ENCODE measurements at regions not wholly inside any gene's neighbourhood (a gene's known extent, or its start where the extent isn't known, plus 50 kb on each side); places are given as distances from the start of the nearest gene placed in this dataset.

DNA sequence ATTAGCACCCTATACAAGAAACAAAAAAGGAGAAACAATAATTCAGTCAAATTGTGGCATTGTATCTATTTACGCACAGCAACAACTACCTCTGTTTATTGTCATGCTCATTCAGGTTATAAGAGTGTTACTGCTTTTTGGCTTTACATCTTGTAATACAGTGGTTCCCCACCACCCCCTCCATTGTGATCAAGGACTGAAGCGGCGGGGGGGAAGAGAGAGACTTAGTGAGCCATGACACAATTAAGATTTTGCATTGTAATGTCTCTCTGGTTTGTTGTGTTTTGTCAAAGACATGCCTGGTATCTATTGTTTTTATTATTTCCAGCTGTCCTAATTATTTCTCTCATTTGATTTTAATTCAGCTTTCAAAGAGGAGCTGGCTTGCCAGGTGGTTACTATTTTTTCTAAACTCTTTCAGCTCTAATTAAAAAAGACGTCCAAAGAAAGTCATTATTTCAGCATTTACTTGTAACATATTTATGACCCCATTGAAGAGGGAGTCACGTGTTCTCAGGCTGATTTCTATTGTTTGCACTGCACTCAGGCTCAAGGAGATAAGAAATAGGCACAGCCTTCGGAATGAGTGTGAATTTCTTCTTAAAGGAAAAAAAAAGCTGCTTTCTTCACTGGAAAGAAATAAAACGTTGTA lies 234.4 kb upstream of the TBL1XR1 start:
- DNase-seq (ENCODE audit: low spot score): no peak

GRCh38 chr3:177435301-177435700 lies 238.0 kb upstream of the TBL1XR1 start:
- no peak for DNase-seq (ENCODE audit: low spot score)

GRCh38 chr3:177437513-177438337 lies 240.4 kb upstream of the TBL1XR1 start:
- peak; percentile 62 for DNase-seq (ENCODE audit: low spot score)

GRCh38 chr3:177438596-177439220 lies 241.4 kb upstream of the TBL1XR1 start:
- no peak for DNase-seq (ENCODE audit: low spot score)

GRCh38 chr3:177439694-177440269 lies 242.5 kb upstream of the TBL1XR1 start:
- no peak for DNase-seq (ENCODE audit: low spot score)

DNA sequence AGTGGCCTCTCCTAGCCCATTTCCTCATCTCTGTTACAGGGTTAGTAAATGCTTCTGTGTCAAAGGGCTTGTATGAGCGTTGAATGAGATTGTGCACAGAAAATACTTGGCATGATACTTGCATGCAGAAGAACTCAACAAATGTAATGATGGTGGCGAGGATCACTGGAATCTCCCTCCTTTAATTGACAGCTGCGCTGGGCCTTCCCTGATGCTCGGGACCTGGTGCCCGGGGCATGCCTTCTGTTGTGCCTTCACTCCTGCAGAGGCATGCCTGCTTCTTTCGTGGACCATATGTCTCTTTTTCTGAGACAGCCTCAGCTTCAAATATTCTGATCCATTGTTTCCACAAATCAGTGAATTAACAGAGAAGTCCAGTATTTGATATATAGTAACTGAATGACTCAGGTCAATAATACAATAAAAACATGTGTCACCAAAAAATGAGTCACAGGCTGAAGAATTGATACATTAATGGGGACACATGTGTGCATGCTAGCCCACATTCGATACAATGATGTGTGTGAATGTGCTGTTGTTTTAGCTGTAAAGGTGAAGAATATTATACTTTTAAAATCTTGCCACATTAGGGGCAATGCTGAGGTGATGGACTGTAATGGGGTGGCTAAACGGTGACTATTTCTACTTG lies 243.3 kb upstream of the TBL1XR1 start:
- no peak for DNase-seq (ENCODE audit: low spot score)

- DNase-seq (ENCODE audit: low spot score): no peak
These were observed 244.1 kb upstream of the TBL1XR1 start for GRCh38 chr3:177441276-177441812.

DNA sequence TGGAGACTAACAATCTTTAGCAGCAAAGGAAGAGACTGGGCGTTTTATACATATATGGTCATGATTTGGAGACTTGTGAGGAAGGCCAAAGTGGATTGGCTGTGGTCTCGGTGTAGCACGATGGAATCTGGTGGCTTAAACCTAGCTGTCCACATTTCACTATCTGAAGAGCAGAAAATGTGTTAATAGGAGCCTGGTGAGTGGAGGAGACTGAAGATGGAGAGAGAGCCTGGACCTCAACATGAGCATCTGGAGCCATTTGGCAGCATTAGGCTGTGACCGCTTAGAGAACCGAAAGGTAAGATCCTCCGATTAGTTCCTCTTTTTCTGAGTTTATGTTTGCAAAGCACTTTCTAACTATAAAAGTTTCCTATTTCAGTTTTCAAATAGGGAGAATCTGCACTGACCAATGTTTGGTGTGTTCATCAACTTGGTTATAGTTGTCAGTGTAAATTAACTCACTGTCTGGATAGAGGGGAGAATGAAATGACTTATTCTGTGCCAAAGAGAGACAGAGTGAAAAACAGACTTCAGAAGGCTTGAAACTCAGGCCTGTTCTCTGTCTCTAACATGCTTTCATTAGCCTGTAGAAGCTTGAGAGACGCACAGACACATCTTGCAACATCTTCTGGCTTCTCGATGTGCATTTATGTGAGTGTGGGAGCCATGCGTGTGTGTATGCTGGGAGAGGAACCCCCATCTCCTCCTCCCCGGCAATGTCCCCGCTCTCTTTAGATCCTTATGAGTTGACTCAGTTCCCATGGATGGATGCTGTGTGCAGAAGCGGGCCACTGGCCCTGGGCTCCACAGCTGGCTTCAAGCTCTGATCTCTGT lies 244.7 kb upstream of the TBL1XR1 start:
- no peak for DNase-seq (ENCODE audit: low spot score)

GRCh38 chr3:177443469-177443868 lies 246.2 kb upstream of the TBL1XR1 start:
- no peak for DNase-seq (ENCODE audit: low spot score)

GRCh38 chr3:177444696-177445095 lies 247.4 kb upstream of the TBL1XR1 start:
- no peak for DNase-seq (ENCODE audit: low spot score)

DNA sequence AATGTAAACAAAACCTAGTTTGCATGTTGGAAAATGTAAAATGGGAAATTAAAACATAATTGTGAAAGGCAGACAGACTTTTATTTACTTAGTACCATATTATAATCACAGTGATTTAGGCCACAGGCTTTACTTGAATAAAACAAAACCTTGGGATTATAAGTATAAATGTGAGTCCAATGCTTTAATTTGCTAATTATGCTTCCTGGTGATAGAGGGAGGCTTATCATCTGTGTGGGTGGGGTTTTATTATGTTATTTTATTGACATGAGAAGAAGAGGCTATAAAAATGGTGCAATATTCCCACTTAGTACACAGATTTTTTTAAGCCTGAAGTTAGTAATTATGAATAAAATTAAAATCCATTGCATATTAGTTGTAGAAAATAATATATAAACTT lies 248.3 kb upstream of the TBL1XR1 start:
- no peak for DNase-seq (ENCODE audit: low spot score)

GRCh38 chr3:177446165-177446601 lies 248.9 kb upstream of the TBL1XR1 start:
- no peak for DNase-seq (ENCODE audit: low spot score)

DNA sequence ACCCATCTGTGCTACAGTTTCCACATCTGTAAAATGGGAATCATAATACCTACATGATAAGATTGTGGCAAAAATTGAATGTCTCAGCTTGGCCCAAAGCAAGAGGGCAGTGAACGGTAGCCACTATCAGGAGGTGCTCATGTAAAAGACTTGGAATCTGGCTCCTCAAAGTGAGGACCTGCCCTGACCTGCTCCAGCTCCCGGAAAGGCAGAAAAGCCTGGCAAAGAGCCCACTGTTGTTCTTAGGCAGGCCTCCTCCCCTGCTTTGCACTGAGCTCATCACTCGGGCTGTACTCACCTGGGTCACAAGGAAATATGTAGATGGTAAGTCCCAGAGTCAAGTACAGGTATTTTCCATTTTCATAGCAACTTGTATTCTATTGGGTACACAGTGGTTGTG lies 250.7 kb upstream of the TBL1XR1 start:
- no peak for DNase-seq (ENCODE audit: low spot score)

DNA sequence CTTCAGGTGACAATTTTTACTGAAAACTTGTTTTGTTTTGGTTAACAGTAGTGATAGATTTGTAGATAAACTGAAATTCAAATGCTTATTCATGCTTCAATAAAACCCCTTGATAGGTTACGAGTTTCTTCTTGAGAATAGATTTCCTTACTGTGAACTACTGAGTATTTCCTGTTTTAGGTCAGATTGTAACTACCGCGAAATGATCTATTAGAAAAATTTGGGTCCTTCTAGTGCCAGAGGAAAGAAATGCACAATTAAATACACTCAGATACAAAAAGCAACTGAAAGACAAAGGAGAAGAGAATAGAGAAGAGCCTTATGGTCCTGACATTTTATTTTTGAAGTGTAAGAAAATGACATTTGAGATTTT lies 251.7 kb upstream of the TBL1XR1 start:
- DNase-seq (ENCODE audit: low spot score): no peak

DNA sequence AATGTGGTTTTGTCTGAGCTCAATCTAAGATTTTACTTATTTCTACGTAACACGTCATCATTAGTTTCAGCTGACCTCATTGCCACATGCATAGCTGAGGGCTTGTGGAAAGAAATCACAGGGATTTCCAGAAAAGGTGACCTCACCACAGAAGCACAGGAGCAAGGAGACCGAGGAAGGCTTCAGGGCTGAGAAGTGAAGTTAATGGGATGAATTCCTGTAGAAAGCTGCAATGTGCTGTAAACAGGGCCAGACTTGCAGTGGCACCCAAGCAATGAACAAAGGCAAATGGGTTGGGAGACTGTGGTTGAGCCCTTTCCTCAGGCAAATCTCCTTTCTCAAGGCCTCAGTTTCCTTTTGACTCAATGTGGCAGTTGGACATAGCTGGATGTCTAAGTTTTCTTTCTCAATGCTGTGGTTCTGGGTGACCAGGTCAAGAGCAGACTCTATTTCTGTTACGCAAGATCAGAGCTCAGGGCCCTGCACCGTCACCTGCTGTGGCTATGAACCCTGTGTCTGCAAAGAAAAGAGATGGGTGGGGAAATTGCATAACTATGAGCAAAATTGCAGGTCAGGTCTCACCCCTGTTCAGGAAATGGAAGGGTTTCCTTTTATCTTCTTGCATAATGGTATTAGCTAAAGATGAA lies 252.2 kb upstream of the TBL1XR1 start:
- no peak for DNase-seq (ENCODE audit: low spot score)

GRCh38 chr3:177451301-177451750 lies 254.0 kb upstream of the TBL1XR1 start:
- no peak for DNase-seq (ENCODE audit: low spot score)

DNA sequence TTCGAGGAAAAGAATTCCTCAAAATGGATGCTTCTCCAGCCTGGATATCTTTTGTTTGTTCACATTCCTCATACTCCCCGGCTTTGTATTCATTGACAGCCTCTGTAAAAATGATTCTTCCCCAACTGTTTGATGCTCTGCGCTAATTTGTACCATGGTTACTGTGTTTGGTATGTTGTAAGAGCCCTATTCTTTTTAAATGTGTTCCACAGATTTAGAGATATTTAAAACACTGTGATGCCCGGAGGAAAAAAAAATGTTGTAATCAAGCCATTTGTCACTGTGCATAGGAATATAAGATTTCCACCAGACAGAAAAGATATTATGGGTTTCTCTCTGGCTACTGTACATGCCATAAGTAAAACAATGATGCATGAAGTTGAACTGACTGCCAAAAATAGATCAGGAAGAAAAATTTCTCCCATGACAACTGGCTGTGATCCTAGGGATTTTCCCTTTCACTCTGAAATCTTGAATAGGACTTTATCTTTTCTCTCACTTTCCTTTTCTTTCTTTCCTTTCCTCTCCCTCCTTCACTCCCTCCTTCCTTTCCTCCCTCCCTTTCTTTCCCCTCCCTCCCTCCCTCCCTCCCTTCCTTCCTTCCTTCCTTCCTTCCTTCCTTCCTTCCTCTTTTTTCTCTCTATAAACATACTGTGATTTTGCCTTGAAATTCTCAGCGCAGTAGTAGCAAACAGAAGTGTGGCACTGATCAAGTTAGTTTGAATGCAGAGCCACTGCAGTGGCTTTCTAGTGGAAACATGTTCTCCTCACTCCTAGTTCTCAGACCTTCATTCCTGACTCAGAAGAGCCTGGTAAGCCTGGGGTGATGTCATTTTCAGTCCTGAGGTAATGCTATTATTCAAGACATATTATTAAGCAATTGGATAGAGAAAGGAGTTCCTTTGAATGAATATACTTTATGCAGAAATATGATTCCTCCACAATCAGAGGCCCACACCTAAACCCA lies 254.9 kb upstream of the TBL1XR1 start:
- no peak for DNase-seq (ENCODE audit: low spot score)

- no peak for DNase-seq (ENCODE audit: low spot score)
These were observed 255.7 kb upstream of the TBL1XR1 start for GRCh38 chr3:177452831-177453450.

GRCh38 chr3:177453451-177453844 lies 256.2 kb upstream of the TBL1XR1 start:
- no peak for DNase-seq (ENCODE audit: low spot score)

All from putamen (tissue), 1 donor.